ENCODE measurements at regions not wholly inside any gene's neighbourhood (a gene's known extent, or its start where the extent isn't known, plus 50 kb on each side); places are given as distances from the start of the nearest gene placed in this dataset.

GRCh38 chr4:4749137-4749536 lies 110.3 kb upstream of the MSX1 start:
- TF ChIP-seq CTCF (optimal IDR thresholded peaks at IDR 0.05 in 1 of 3, IDR thresholded peaks at IDR 0.05 in 1 of 3, conservative IDR thresholded peaks at IDR 0.05 in 1 of 3; ENCODE audit: extremely low read depth in 1 of 3, insufficient read depth in 2 of 3, low read length in 3 of 3) (no peak), EZH2 (IDR thresholded peaks at IDR 0.05; ENCODE audit: low read length) (no peak)
